Right lobe of liver (tissue), 4 donors: ENCODE measurements at regions not wholly inside any gene's neighbourhood (a gene's known extent, or its start where the extent isn't known, plus 50 kb on each side); places are given as distances from the start of the nearest gene placed in this dataset.
"Not testable (repeated sequence)": the region's sequence is repeated elsewhere in the genome, so short reads cannot be mapped to it uniquely, and the experiment has no call there.

Experiments used
- POLR2A ChIP-seq: fragments of 450-650 bp; IDR thresholded peaks from one replicate; pipeline ENCODE4 v1.6.1; 2017; ENCODE audit warnings: antibody characterized with exemption, mild to moderate bottlenecking
- TF ChIP-seq, protein P1 (sequence below), 4 donors: fragments of 200-600 bp in 3 of 4; fragments of 450-650 bp in 1 of 4; IDR thresholded peaks; one replicate each; pipeline versions ENCODE4 v1.5.1 to v1.8.0; 2016 to 2022; ENCODE audit warnings: antibody characterized with exemption in 4 of 4, mild to moderate bottlenecking in 2 of 4
- donor health status: DM: no; HTN: no; CAD: no.
- donor health status: DM: no; HTN: no; CAD: no.
- donor health status: DM: no; HTN: yes; CAD: no.

DNA sequence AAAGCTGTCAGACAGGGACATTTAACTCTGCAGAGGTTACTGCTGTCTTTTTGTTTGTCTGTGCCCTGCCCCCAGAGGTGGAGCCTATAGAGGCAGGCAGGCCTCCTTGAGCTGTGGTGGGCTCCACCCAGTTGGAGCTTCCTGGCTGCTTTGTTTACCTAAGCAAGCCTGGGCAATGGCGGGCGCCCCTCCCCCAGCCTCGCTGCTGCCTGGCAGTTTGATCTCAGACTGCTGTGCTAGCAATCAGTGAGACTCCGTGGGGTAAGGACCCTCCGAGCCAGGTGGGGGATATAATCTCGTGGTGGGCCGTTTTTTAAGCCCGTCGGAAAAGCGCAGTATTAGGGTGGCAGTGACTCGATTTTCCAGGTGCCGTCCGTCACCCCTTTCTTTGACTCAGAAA lies 192.8 kb downstream of the AVL9 start:
- not testable (repeated sequence) for TF ChIP-seq POLR2A
- TF ChIP-seq, protein P1, sequence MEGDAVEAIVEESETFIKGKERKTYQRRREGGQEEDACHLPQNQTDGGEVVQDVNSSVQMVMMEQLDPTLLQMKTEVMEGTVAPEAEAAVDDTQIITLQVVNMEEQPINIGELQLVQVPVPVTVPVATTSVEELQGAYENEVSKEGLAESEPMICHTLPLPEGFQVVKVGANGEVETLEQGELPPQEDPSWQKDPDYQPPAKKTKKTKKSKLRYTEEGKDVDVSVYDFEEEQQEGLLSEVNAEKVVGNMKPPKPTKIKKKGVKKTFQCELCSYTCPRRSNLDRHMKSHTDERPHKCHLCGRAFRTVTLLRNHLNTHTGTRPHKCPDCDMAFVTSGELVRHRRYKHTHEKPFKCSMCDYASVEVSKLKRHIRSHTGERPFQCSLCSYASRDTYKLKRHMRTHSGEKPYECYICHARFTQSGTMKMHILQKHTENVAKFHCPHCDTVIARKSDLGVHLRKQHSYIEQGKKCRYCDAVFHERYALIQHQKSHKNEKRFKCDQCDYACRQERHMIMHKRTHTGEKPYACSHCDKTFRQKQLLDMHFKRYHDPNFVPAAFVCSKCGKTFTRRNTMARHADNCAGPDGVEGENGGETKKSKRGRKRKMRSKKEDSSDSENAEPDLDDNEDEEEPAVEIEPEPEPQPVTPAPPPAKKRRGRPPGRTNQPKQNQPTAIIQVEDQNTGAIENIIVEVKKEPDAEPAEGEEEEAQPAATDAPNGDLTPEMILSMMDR (IDR thresholded peaks at IDR 0.05), result not testable (repeated sequence)
